Ovary (tissue), 7 donors: ENCODE measurements at regions not wholly inside any gene's neighbourhood (a gene's known extent, or its start where the extent isn't known, plus 50 kb on each side); places are given as distances from the start of the nearest gene placed in this dataset.

ENCODE experiments used
- DNase-seq, 5 donors: peaks; one replicate each; pipeline ENCODE4 v3.0.0-alpha.2; 2019 to 2020
- H3K27ac ChIP-seq, 2 donors: fragments of 200-600 bp; one replicate each; pipeline versions ENCODE4 v1.5.1 to v1.8.0; 2019 to 2022
- H3K27me3 ChIP-seq: fragments of 200-600 bp; one replicate; pipeline ENCODE4 v1.8.0; 2022
- H3K36me3 ChIP-seq: fragments of 200-600 bp; sonication (generic); one replicate; pipeline ENCODE4 v1.5.1; 2019
- H3K4me1 ChIP-seq: one replicate; pipeline ENCODE4 v1.8.1; 2013; ENCODE audit warnings: mild to moderate bottlenecking, moderate library complexity; ENCODE audit not compliant: insufficient read depth
- H3K4me3 ChIP-seq: fragments of 200-600 bp; sonication (generic); one replicate; pipeline ENCODE4 v1.5.1; 2017
- H3K9me3 ChIP-seq, 2 donors: fragments of 200-600 bp in 1 of 2; sonication (generic) in 1 of 2; one replicate each; pipeline versions ENCODE4 v1.5.1 to v1.8.1; 2013 to 2019; ENCODE audit warnings: mild to moderate bottlenecking in 1 of 2, moderate library complexity in 1 of 2
- EP300 ChIP-seq: sonication (generic); formaldehyde crosslinking; IDR thresholded peaks from one replicate; pipeline ENCODE4 v1.6.1; 2017; ENCODE audit warnings: antibody characterized with exemption
- POLR2A ChIP-seq: fragments of 450-650 bp; IDR thresholded peaks from one replicate; pipeline ENCODE4 v1.6.1; 2017; ENCODE audit warnings: antibody characterized with exemption, mild to moderate bottlenecking, moderate library complexity
- WGBS, 3 donors: extraction: QIAGEN DNeasy Blood & Tissue Kit in 1 of 3; methylation state at CpG; one replicate each; pipeline versions ENCODE4 v1.1.5 to v1.1.7; 2013 to 2017; 5-methylcytosine and 5-hydroxymethylcytosine counted together
- intact Hi-C, 4 donors: fragments of 100-400 bp; cut with DNase I; formaldehyde crosslinking; loops; one replicate each; pipeline versions ENCODE4 v1.11.0 to v1.15.1; 2022 to 2023
- TF ChIP-seq, protein P1 (sequence below), 3 donors: fragments of 450-650 bp in 2 of 3; fragments of 200-600 bp in 1 of 3; IDR thresholded peaks; one replicate each; pipeline versions ENCODE4 v1.5.1 to v1.8.0; 2016 to 2022; ENCODE audit warnings: antibody characterized with exemption in 3 of 3, mild to moderate bottlenecking in 1 of 3
- donor health status: DM: no; HTN: no; CAD: no; lungs with moderate emphysema.
- donor health status: DM: no; HTN: no; CAD: no.
- donor health status: Bipolar disorder and iron deficiency.
- donor health status: DM: no; HTN: no; CAD: no.
- donor health status: DM: yes; HTN: yes; CAD: no.

DNA sequence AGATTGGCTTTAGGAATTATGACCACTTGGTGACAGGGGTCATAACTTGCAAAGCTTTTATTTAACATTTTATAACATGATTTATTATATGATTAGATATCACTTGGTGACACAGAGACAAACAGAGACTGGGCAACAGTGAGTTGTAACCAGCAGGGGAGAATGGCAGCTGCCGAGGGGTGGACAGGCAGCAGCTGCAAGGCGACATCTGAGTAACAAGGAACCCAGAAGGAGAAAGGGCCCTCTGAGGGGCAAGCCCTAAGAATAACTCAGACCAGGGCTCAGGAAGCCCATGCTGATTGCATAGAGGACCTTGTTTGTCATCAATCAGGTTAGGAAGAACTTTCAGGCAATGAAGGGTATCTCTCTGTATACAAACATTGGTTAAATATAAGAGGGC, 339.9 kb upstream of the SOX11 start:
- no peaks in the 10 kb centered on the region for H3K27me3 ChIP-seq
- DNase-seq: no peak
- WGBS, 3 donors: 71 to 73% (median 71%) methylated on average over 2 of the region's 2 CpGs
- H3K36me3 ChIP-seq: no peaks in the 10 kb centered on the region
- no peaks in the 10 kb centered on the region for H3K4me1 ChIP-seq
- TF ChIP-seq POLR2A (no peak), EP300 (no peak)
- TF ChIP-seq, protein P1, sequence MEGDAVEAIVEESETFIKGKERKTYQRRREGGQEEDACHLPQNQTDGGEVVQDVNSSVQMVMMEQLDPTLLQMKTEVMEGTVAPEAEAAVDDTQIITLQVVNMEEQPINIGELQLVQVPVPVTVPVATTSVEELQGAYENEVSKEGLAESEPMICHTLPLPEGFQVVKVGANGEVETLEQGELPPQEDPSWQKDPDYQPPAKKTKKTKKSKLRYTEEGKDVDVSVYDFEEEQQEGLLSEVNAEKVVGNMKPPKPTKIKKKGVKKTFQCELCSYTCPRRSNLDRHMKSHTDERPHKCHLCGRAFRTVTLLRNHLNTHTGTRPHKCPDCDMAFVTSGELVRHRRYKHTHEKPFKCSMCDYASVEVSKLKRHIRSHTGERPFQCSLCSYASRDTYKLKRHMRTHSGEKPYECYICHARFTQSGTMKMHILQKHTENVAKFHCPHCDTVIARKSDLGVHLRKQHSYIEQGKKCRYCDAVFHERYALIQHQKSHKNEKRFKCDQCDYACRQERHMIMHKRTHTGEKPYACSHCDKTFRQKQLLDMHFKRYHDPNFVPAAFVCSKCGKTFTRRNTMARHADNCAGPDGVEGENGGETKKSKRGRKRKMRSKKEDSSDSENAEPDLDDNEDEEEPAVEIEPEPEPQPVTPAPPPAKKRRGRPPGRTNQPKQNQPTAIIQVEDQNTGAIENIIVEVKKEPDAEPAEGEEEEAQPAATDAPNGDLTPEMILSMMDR (IDR thresholded peaks at IDR 0.05): no peak
- no peak overlapping the region for H3K4me3 ChIP-seq
- no peak overlapping the region for H3K27ac ChIP-seq
- intact Hi-C loops: no loop called here
- H3K9me3 ChIP-seq: no peaks in the 10 kb centered on the region

DNA sequence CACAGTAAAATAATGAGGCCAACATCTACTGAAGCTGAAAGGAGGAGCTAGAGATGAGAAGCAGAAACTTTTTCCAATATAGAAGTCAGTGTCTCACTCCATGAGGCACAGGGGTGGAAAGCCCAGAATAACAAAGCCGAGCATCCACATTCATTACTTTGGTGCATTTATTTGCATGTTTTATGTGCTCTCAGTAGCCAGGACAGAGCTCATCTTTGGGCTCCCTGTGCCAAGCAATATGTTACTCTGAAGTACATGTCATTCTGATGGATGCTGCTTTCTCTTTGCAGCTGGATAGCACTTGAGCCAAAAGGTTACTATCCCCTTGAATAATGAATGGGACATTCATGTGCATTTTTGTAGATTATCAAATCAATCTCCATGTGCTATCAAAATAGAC, 338.6 kb upstream of the SOX11 start:
- Histone ChIP-seq H3K4me1 (no peaks in the 10 kb centered on the region), H3K27me3 (no peaks in the 10 kb centered on the region), H3K9me3 (no peaks in the 10 kb centered on the region), H3K36me3 (no peaks in the 10 kb centered on the region), H3K4me3 (no peak overlapping the region), H3K27ac (no peak overlapping the region)
- intact Hi-C loops: no loop called here
- WGBS, 3 donors: 19 to 59% (median 52%) methylated on average over 1 of the region's 1 CpG
- no peak for TF ChIP-seq EP300
- TF ChIP-seq POLR2A: no peak
- TF ChIP-seq, protein P1 (IDR thresholded peaks at IDR 0.05): no peak
- no peak for DNase-seq

DNA sequence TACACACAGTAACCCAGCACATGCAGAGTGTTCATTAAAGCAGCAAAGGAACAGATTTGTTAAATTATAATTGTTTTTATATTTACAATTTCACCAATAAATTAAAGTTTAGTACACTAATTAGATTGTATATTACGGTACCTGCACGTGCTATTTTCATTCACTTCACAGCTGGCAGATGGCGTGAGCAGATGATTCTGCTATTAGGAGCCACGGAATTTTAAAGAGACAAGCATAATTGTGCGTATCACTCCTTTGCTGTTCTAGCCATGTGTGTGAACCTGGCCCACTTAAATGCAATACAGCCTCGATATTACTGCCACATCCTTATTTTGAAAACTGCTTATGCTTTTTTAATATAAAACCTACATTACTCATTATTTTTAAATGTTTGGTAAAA, 332.8 kb upstream of the SOX11 start:
- H3K4me3 ChIP-seq: no peak overlapping the region
- intact Hi-C loops: no loop called here
- no peak for DNase-seq
- TF ChIP-seq EP300: no peak
- TF ChIP-seq, protein P1 (IDR thresholded peaks at IDR 0.05): no peak
- no peak for TF ChIP-seq POLR2A
- no peaks in the 10 kb centered on the region for H3K9me3 ChIP-seq
- H3K27ac ChIP-seq: no peak overlapping the region
- H3K27me3 ChIP-seq: no peaks in the 10 kb centered on the region
- H3K36me3 ChIP-seq: no peaks in the 10 kb centered on the region
- no peaks in the 10 kb centered on the region for H3K4me1 ChIP-seq
- WGBS, 3 donors: 21 to 39% (median 22%) methylated on average over 6 of the region's 6 CpGs

DNA sequence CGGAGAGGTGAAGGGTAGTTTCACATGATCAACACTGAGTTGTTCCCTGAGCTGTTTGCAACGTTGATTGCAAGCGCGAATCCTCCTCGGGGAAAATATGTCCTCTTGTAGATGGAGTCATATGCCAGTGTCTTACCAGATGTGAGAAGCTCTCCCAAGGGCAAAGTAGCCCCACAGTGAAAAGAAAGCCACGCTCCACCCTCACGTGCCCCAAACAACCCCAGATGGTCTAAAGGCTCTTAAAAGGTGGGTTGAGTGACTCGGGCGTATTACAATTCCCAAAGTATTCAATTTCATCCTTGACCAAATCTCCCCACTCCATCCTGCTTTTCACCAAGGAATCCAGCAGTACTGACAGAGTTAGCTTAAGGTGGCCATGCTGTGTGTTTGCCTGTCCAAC, 332.1 kb upstream of the SOX11 start:
- no peaks in the 10 kb centered on the region for H3K36me3 ChIP-seq
- DNase-seq: no peak
- intact Hi-C loops: no loop called here

More for the DNA sequence above, 332.1 kb upstream of the SOX11 start:
- WGBS, 3 donors: 77 to 83% (median 83%) methylated on average over 9 of the region's 9 CpGs
- TF ChIP-seq, protein P1 (IDR thresholded peaks at IDR 0.05): no peak
- no peak for TF ChIP-seq POLR2A
- no peak for TF ChIP-seq EP300
- Histone ChIP-seq H3K4me3 (no peak overlapping the region), H3K27me3 (no peaks in the 10 kb centered on the region), H3K9me3 (no peaks in the 10 kb centered on the region), H3K27ac (no peak overlapping the region), H3K4me1 (no peaks in the 10 kb centered on the region)
